ENCODE measurements at regions not wholly inside any gene's neighbourhood (a gene's known extent, or its start where the extent isn't known, plus 50 kb on each side); places are given as distances from the start of the nearest gene placed in this dataset.
"Not testable (repeated sequence)": the region's sequence is repeated elsewhere in the genome, so short reads cannot be mapped to it uniquely, and the experiment has no call there.

DNA sequence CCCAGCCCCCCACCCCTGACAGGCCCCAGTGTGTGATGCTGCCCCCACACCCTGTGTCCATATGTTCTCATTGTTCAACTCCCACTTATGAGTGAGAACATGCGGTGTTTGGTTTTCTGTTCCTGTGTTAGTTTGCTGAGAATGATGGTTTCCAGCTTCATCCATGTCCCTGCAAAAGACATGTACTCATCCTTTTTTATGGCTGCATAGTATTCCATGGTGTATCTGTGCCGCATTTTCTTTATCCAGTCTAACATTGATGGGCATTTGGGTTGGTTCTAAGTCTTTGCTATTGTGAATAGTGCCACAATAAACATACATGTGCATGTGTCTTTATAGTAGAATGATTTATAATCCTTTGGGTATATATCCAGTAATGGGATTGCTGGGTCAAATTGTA lies 122.1 kb upstream of the TAF11L2 start:
- TF ChIP-seq, protein P1, sequence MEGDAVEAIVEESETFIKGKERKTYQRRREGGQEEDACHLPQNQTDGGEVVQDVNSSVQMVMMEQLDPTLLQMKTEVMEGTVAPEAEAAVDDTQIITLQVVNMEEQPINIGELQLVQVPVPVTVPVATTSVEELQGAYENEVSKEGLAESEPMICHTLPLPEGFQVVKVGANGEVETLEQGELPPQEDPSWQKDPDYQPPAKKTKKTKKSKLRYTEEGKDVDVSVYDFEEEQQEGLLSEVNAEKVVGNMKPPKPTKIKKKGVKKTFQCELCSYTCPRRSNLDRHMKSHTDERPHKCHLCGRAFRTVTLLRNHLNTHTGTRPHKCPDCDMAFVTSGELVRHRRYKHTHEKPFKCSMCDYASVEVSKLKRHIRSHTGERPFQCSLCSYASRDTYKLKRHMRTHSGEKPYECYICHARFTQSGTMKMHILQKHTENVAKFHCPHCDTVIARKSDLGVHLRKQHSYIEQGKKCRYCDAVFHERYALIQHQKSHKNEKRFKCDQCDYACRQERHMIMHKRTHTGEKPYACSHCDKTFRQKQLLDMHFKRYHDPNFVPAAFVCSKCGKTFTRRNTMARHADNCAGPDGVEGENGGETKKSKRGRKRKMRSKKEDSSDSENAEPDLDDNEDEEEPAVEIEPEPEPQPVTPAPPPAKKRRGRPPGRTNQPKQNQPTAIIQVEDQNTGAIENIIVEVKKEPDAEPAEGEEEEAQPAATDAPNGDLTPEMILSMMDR (IDR thresholded peaks at IDR 0.05), result not testable (repeated sequence)
- not testable (repeated sequence) for TF ChIP-seq POLR2A (IDR thresholded peaks at IDR 0.05)
